Neural cell (in vitro differentiated cells): ENCODE measurements at regions not wholly inside any gene's neighbourhood (a gene's known extent, or its start where the extent isn't known, plus 50 kb on each side); places are given as distances from the start of the nearest gene placed in this dataset.

Experiments used
- CTCF ChIP-seq: fragments of 450-650 bp; IDR thresholded peaks from 2 replicates; pipeline ENCODE4 v1.5.1; 2014; ENCODE audit warnings: antibody characterized with exemption, mild to moderate bottlenecking, moderate library complexity; ENCODE audit not compliant: poor library complexity, severe bottlenecking
- EP300 ChIP-seq: fragments of 450-650 bp; conservative IDR thresholded peaks from 2 replicates; pipeline ENCODE4 v1.6.1; 2014; ENCODE audit warnings: antibody characterized with exemption, mild to moderate bottlenecking, moderate library complexity; ENCODE audit not compliant: poor library complexity, severe bottlenecking
- EZH2 ChIP-seq: fragments of 200-600, 300-800 bp; shearing (Covaris generic), sonication (generic); IDR thresholded peaks from 2 replicates; pipeline ENCODE4 v1.6.1; 2014; ENCODE audit warnings: antibody characterized with exemption, low read length, borderline replicate concordance, mild to moderate bottlenecking; ENCODE audit not compliant: insufficient read depth, poor library complexity, severe bottlenecking
- MXI1 ChIP-seq: fragments of 450-650 bp; conservative IDR thresholded peaks from 2 replicates; pipeline ENCODE4 v1.6.1; 2014; ENCODE audit warnings: antibody characterized with exemption, mild to moderate bottlenecking; ENCODE audit not compliant: poor library complexity, severe bottlenecking
- POLR2AphosphoS5 ChIP-seq: IDR thresholded peaks from 2 replicates; pipeline ENCODE4 v1.6.1; 2012
- RAD21 ChIP-seq: fragments of 450-650 bp; conservative IDR thresholded peaks from 2 replicates; pipeline ENCODE4 v1.6.1; 2014; ENCODE audit warnings: antibody characterized with exemption, mild to moderate bottlenecking, moderate library complexity
- REST ChIP-seq: IDR thresholded peaks from 2 replicates; pipeline ENCODE4 v1.6.1; 2012; ENCODE audit warnings: borderline replicate concordance
- TAF1 ChIP-seq: IDR thresholded peaks from 2 replicates; pipeline ENCODE4 v1.6.1; 2012; ENCODE audit warnings: low read depth

GRCh38 chrX:149283853-149284252 is 221.3 kb downstream of the IDS start:
- no peak for TF ChIP-seq CTCF
- TF ChIP-seq REST: no peak
- TF ChIP-seq EP300: no peak
- TF ChIP-seq EZH2: no peak
- no peak for TF ChIP-seq POLR2AphosphoS5
- TF ChIP-seq RAD21: no peak
- TF ChIP-seq MXI1: no peak
- no peak for TF ChIP-seq TAF1
